Heart right ventricle (tissue), 16 donors: ENCODE measurements at regions not wholly inside any gene's neighbourhood (a gene's known extent, or its start where the extent isn't known, plus 50 kb on each side); places are given as distances from the start of the nearest gene placed in this dataset.

Source experiments
- ATAC-seq, 8 donors: fragments of 200-7000 bp; cut with Tn5 transposase; one replicate each; pipeline ENCODE4 v1.9.1; 2020; ENCODE audit warnings: mild to moderate bottlenecking in 8 of 8, moderate library complexity in 8 of 8, moderate number of reproducible peaks in 1 of 8
- DNase-seq, 2 donors: peaks; one replicate each; pipeline ENCODE4 v3.0.0-alpha.2; 2020
- H3K27ac ChIP-seq, 10 donors: fragments of 200-600 bp; sonication (generic) in 2 of 10; one replicate each; pipeline versions ENCODE4 v1.5.0 to v1.8.0; 2020 to 2022; ENCODE audit warnings: mild to moderate bottlenecking in 3 of 10
- H3K27me3 ChIP-seq, 7 donors: fragments of 200-600 bp; one replicate each; pipeline ENCODE4 v1.8.0; 2021 to 2022; ENCODE audit warnings: mild to moderate bottlenecking in 2 of 7
- H3K36me3 ChIP-seq, 9 donors: fragments of 200-600 bp; sonication (generic) in 1 of 9; one replicate each; pipeline versions ENCODE4 v1.5.0 to v1.8.0; 2020 to 2022; ENCODE audit warnings: mild to moderate bottlenecking in 2 of 9
- H3K4me1 ChIP-seq, 9 donors: fragments of 200-600 bp; sonication (generic) in 1 of 9; one replicate each; pipeline versions ENCODE4 v1.5.0 to v1.8.0; 2020 to 2022; ENCODE audit warnings: mild to moderate bottlenecking in 4 of 9
- H3K4me3 ChIP-seq, 10 donors: fragments of 200-600 bp; sonication (generic) in 2 of 10; one replicate each; pipeline versions ENCODE4 v1.5.0 to v1.8.0; 2020 to 2022; ENCODE audit warnings: mild to moderate bottlenecking in 7 of 10, moderate library complexity in 2 of 10
- H3K9me3 ChIP-seq, 11 donors: fragments of 200-600 bp in 10 of 11; sonication (generic) in 2 of 11; one replicate each; pipeline versions ENCODE4 v1.5.0 to v1.8.0; 2013 to 2022; ENCODE audit warnings: mild to moderate bottlenecking in 2 of 11, control low read depth in 1 of 11, moderate library complexity in 1 of 11
- WGBS, 2 donors: extraction: QIAGEN DNeasy Blood & Tissue Kit; methylation state at CpG; one replicate each; pipeline ENCODE4 v1.1.7; 2013; ENCODE audit warnings: inconsistent platforms in 1 of 2; 5-methylcytosine and 5-hydroxymethylcytosine counted together
- intact Hi-C, 10 donors: fragments of 100-400 bp; cut with DNase I; formaldehyde crosslinking; loops; one replicate each; pipeline versions ENCODE4 v1.11.1 to v1.14.2; 2022
- TF ChIP-seq, protein P1 (sequence below), 9 donors: fragments of 200-600 bp; sonication (generic) in 2 of 9; IDR thresholded peaks; one replicate each; pipeline versions ENCODE4 v1.5.0 to v1.8.0; 2021 to 2022; ENCODE audit warnings: antibody characterized with exemption in 9 of 9, mild to moderate bottlenecking in 5 of 9, moderate library complexity in 1 of 9
- donor health status: Arrhythmogenic right ventricular cardiomyopathy.
- donor health status: ischemic (EF 13 %, LVEDD 7.1; RV severe dilation, severe dysfunction).
- donor health status: healthy with polysubstance abuse.
- donor health status: DM: no; HTN: yes; CAD: no.
- donor health status: DM: no; HTN: no; CAD: no.
- donor health status: ischemic (EF 25% LVEDD 6.9; RV normal size, moderate dysfunction).
- donor health status: ischemic (EF 25% LVEDD 5.7; RV mildly dilated, moderate dysfunction).
- donor health status: healthy.
- donor health status: DM: yes; HTN: yes; CAD: no.
- donor health status: Ischemic cardiomyopathy.
- donor health status: ischemic (EF 35%, LVEDD 5.7; RV mildly dilated, moderate dysfunction).
- donor health status: nonischemic (EF 11% LVEDD 7.7; RV severe dilation, severe dysfunction).
- donor health status: DM: yes; HTN: yes; CAD: no.
- donor health status: PGD.
- donor health status: ischemic (EF 29% LVEDD 5.4; RV normal size, mild dysfunction).
- donor health status: nonischemic (EF 23%, LVEDD 6.1; RV moderate dilation, normal function).

DNA sequence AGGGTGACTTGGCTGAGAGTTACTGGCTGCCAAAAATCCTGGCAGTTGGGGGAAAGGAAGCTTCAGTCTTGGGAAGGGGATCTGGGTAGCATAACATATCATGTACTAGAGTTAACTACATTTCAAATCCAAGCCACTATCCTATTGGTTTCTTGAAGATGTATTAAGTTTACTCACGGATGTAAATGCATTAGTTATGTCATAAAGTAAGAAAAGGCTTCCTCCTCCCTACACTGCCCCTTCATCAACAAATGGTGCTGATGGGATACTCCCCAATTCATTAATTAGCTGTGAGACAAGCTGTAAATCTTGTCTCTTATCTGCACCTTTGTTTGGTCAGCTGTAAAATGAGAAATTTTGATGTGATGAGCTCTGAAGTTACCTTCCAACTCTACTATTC lies 150.1 kb upstream of the SOX5 start:
- no peaks in the 10 kb centered on the region for H3K36me3 ChIP-seq
- DNase-seq (no peak), ATAC-seq (no peak)
- H3K27me3 ChIP-seq, result no peaks in the 10 kb centered on the region
- H3K4me3 ChIP-seq, result no peak overlapping the region
- no peak overlapping the region for H3K27ac ChIP-seq
- TF ChIP-seq, protein P1, sequence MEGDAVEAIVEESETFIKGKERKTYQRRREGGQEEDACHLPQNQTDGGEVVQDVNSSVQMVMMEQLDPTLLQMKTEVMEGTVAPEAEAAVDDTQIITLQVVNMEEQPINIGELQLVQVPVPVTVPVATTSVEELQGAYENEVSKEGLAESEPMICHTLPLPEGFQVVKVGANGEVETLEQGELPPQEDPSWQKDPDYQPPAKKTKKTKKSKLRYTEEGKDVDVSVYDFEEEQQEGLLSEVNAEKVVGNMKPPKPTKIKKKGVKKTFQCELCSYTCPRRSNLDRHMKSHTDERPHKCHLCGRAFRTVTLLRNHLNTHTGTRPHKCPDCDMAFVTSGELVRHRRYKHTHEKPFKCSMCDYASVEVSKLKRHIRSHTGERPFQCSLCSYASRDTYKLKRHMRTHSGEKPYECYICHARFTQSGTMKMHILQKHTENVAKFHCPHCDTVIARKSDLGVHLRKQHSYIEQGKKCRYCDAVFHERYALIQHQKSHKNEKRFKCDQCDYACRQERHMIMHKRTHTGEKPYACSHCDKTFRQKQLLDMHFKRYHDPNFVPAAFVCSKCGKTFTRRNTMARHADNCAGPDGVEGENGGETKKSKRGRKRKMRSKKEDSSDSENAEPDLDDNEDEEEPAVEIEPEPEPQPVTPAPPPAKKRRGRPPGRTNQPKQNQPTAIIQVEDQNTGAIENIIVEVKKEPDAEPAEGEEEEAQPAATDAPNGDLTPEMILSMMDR (IDR thresholded peaks at IDR 0.05), result no peak
- 72 to 77% methylated on average over 1 of the region's 1 CpG for WGBS, 2 donors
- intact Hi-C loops, result no loop called here
- H3K9me3 ChIP-seq, result peaks cover 0 to 14% (median 0%) of the 10 kb centered on the region in 11 donors
- H3K4me1 ChIP-seq, result no peaks in the 10 kb centered on the region

GRCh38 chr12:24095245-24095644 lies 145.8 kb upstream of the SOX5 start:
- TF ChIP-seq, protein P1 (IDR thresholded peaks at IDR 0.05), result no peak
- ATAC-seq, result no peak
- Histone ChIP-seq H3K27ac (no peak overlapping the region), H3K4me3 (no peak overlapping the region), H3K4me1 (no peaks in the 10 kb centered on the region), H3K36me3 (no peaks in the 10 kb centered on the region), H3K9me3 (no peaks in the 10 kb centered on the region), H3K27me3 (no peaks in the 10 kb centered on the region)
- intact Hi-C loops, result no loop called here
- no peak for DNase-seq
- 81 to 85% methylated on average over 1 of the region's 1 CpG for WGBS, 2 donors

DNA sequence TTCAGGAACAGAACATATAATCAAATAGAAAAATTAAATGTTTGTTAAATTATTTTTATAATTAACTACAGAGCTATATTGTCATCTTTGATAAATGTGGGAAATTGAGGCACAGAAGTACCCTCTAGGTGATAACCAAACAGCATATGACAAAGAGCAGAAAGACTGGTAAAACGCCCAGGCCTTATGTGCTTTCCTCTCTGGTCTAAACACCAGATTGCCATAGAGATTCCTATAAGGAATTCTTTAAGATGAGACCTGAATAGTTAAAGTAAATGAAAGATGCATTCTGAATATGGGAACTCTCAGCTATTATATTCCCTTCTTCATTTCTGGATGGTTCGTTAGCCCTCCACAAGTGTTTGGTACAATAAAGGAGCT lies 140.0 kb upstream of the SOX5 start:
- TF ChIP-seq, protein P1 (IDR thresholded peaks at IDR 0.05), result no peak
- intact Hi-C loops, result no loop called here
- Histone ChIP-seq H3K36me3 (no peaks in the 10 kb centered on the region), H3K9me3 (no peaks in the 10 kb centered on the region), H3K4me1 (no peaks in the 10 kb centered on the region), H3K27ac (no peak overlapping the region), H3K27me3 (no peaks in the 10 kb centered on the region), H3K4me3 (no peak overlapping the region)
- DNase-seq (no peak), ATAC-seq (no peak)
- 83 to 93% methylated on average over 2 of the region's 2 CpGs for WGBS, 2 donors

GRCh38 chr12:24088751-24089509 lies 139.5 kb upstream of the SOX5 start:
- TF ChIP-seq, protein P1 (IDR thresholded peaks at IDR 0.05), result no peak
- H3K9me3 ChIP-seq, result no peaks in the 10 kb centered on the region
- H3K4me1 ChIP-seq, result no peaks in the 10 kb centered on the region
- H3K4me3 ChIP-seq, result no peak overlapping the region
- WGBS, 2 donors, result 78 to 86% methylated on average over 5 of the region's 5 CpGs
- H3K27me3 ChIP-seq, result no peaks in the 10 kb centered on the region
- intact Hi-C loops, result no loop called here
- H3K27ac ChIP-seq, result no peak overlapping the region
- H3K36me3 ChIP-seq, result no peaks in the 10 kb centered on the region
- DNase-seq (no peak), ATAC-seq (no peak)
